ENCODE measurements at regions not wholly inside any gene's neighbourhood (a gene's known extent, or its start where the extent isn't known, plus 50 kb on each side); places are given as distances from the start of the nearest gene placed in this dataset.

DNA sequence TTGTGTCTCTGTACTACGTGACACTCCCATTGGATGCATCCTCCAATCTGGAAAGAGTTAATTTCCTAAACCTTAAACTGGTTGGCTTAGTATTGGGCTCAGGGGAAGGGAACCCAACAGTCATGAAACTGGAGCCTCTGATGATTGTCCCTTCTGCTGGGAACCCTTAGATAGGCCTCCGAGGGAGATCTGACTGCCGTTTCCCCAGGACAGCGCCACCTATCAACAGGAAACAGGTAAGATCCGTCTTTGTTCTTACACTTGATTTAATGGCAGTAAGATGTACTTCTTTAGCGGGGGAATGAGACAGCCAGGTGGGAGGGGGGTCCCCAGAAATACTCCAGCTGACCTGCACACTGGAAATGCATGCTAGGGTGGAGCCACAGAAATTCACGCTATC, 1749.6 kb downstream of the SI start:
- TF ChIP-seq POLR2A (IDR thresholded peaks at IDR 0.05; ENCODE audit: low read depth) (no peak), EP300 (IDR thresholded peaks at IDR 0.05) (no peak)
- Histone ChIP-seq H3K4me3 (no peak overlapping the region), H3K4me1 (no peaks in the 10 kb centered on the region), H3K36me3 (no peaks in the 10 kb centered on the region), H3K27ac (replicated peaks in 1 of 4) (no peak overlapping the region), H3K27me3 (no peaks in the 10 kb centered on the region), H3K9me3 (peaks cover 0 to 17% (median 6%) of the 10 kb centered on the region in 4 donors)
- intact Hi-C loops (cut with DNase I): no loop called here
- no peak for DNase-seq (ENCODE audit: extremely low spot score)
- WGBS: 84% methylated on average over 7 of the region's 7 CpGs

DNA sequence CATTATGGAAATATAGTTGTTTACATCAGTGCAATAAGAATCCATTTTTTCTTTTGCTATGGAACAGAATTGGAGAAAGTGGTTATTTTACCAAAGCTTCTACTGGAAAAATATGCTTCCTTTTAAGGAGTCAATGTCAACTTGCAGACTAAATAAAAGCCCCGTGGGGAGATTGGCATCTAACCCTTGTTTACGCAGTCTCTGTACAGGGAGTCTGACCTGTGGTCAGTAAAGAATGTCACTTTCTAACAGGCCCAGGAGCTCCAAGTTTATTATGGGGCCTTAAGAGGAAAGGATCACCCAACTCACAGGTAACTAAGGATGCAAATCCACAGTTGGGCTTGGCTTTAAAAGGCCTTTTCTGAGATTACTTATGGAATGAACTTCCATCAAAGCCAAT, 1751.2 kb downstream of the SI start:
- Histone ChIP-seq H3K4me3 (no peak overlapping the region), H3K27me3 (no peaks in the 10 kb centered on the region), H3K4me1 (no peaks in the 10 kb centered on the region), H3K36me3 (no peaks in the 10 kb centered on the region), H3K27ac (replicated peaks in 1 of 4) (no peak overlapping the region), H3K9me3 (peaks cover 0 to 19% (median 9%) of the 10 kb centered on the region in 4 donors)
- 42% methylated on average over 2 of the region's 2 CpGs for WGBS
- intact Hi-C loops (cut with DNase I): no loop called here
- no peak for DNase-seq (ENCODE audit: extremely low spot score)
- no peak for TF ChIP-seq POLR2AphosphoS5 (IDR thresholded peaks at IDR 0.05)
- TF ChIP-seq EP300 (IDR thresholded peaks at IDR 0.05): no peak

- no peak for DNase-seq (ENCODE audit: extremely low spot score)
- Histone ChIP-seq H3K27ac (replicated peaks in 1 of 4) (no peak overlapping the region), H3K27me3 (no peaks in the 10 kb centered on the region), H3K36me3 (no peaks in the 10 kb centered on the region), H3K4me1 (no peaks in the 10 kb centered on the region), H3K4me3 (no peak overlapping the region), H3K9me3 (no peaks in the 10 kb centered on the region)
- TF ChIP-seq EP300 (IDR thresholded peaks at IDR 0.05): no peak
- TF ChIP-seq POLR2AphosphoS5 (IDR thresholded peaks at IDR 0.05): no peak
- TF ChIP-seq POLR2A (IDR thresholded peaks at IDR 0.05; ENCODE audit: low read depth): no peak
- intact Hi-C loops (cut with DNase I): no loop called here
Measured at GRCh38 chr3:163315786-163316185, 1762.5 kb downstream of the SI start.

GRCh38 chr3:163306405-163306804, 1771.9 kb downstream of the SI start:
- H3K36me3 ChIP-seq: no peaks in the 10 kb centered on the region
- 97% methylated on average over 2 of the region's 2 CpGs for WGBS
- no peak for DNase-seq (ENCODE audit: extremely low spot score)

DNA sequence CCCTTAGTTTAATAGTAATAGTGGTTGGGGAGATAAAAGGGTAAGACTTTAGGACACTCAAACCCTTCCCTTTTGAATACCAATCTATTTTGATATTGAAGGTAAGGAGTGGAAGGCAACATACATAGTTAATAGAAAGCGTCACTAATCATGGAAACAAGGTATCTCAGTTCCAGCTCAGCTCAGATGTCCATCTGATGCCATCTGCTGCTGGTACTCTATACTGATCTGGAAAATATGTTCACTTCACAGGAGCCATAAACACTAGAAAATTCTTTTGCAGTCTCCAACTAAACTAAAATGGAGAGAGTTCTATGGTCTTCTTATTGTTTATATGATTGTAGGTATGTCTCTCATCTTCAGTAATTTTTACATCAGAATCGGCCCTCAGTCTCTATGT, 1777.1 kb downstream of the OTOL1 start:
- no peak overlapping the region for H3K27ac ChIP-seq (replicated peaks in 1 of 4)
- intact Hi-C loops (cut with DNase I): no loop called here
- H3K4me1 ChIP-seq: no peaks in the 10 kb centered on the region
- H3K4me3 ChIP-seq: no peak overlapping the region
- H3K27me3 ChIP-seq: no peaks in the 10 kb centered on the region
- H3K36me3 ChIP-seq: no peaks in the 10 kb centered on the region
- 74% methylated on average over 2 of the region's 2 CpGs for WGBS
- H3K9me3 ChIP-seq: no peaks in the 10 kb centered on the region
- TF ChIP-seq, protein P1, sequence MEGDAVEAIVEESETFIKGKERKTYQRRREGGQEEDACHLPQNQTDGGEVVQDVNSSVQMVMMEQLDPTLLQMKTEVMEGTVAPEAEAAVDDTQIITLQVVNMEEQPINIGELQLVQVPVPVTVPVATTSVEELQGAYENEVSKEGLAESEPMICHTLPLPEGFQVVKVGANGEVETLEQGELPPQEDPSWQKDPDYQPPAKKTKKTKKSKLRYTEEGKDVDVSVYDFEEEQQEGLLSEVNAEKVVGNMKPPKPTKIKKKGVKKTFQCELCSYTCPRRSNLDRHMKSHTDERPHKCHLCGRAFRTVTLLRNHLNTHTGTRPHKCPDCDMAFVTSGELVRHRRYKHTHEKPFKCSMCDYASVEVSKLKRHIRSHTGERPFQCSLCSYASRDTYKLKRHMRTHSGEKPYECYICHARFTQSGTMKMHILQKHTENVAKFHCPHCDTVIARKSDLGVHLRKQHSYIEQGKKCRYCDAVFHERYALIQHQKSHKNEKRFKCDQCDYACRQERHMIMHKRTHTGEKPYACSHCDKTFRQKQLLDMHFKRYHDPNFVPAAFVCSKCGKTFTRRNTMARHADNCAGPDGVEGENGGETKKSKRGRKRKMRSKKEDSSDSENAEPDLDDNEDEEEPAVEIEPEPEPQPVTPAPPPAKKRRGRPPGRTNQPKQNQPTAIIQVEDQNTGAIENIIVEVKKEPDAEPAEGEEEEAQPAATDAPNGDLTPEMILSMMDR (IDR thresholded peaks at IDR 0.05): no peak
- TF ChIP-seq POLR2A (IDR thresholded peaks at IDR 0.05; ENCODE audit: low read depth): no peak
- no peak for TF ChIP-seq POLR2AphosphoS5 (IDR thresholded peaks at IDR 0.05)
- TF ChIP-seq EP300 (IDR thresholded peaks at IDR 0.05): no peak
- DNase-seq (ENCODE audit: extremely low spot score): no peak

More at GRCh38 chr3:163306405-163306804, 1771.9 kb downstream of the SI start:
- Histone ChIP-seq H3K4me3 (no peak overlapping the region), H3K4me1 (no peaks in the 10 kb centered on the region), H3K27me3 (no peaks in the 10 kb centered on the region), H3K9me3 (peaks cover 0 to 27% (median 16%) of the 10 kb centered on the region in 4 donors), H3K27ac (replicated peaks in 1 of 4) (no peak overlapping the region)
- intact Hi-C loops (cut with DNase I): no loop called here
- TF ChIP-seq, protein P1 (IDR thresholded peaks at IDR 0.05): no peak
- no peak for TF ChIP-seq EP300 (IDR thresholded peaks at IDR 0.05)
- no peak for TF ChIP-seq POLR2A (IDR thresholded peaks at IDR 0.05; ENCODE audit: low read depth)
- no peak for TF ChIP-seq POLR2AphosphoS5 (IDR thresholded peaks at IDR 0.05)

DNA sequence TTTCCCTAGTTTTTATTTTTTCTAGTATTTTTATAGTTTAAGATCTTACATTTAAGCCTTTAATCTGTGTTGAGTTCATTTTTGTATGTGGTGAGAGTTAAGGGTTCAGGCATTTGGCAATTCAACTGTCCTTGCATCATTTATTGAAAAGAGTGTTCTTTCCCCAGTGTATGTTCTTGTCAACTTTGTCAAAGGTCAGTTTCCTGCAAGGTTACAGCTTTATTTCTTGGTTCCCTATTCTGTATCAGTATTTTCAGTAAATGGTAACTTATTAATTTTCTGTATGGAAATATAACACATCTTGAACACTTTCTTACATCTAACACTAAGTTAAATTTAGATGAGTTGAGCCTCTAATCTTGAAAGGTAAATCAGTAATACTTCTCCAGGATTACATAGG, 1770.1 kb downstream of the OTOL1 start:
- Histone ChIP-seq H3K27ac (replicated peaks in 1 of 4) (no peak overlapping the region), H3K4me3 (no peak overlapping the region), H3K36me3 (no peaks in the 10 kb centered on the region), H3K27me3 (no peaks in the 10 kb centered on the region), H3K4me1 (no peaks in the 10 kb centered on the region), H3K9me3 (no peaks in the 10 kb centered on the region)
- TF ChIP-seq POLR2AphosphoS5 (IDR thresholded peaks at IDR 0.05) (no peak), POLR2A (IDR thresholded peaks at IDR 0.05; ENCODE audit: low read depth) (no peak), EP300 (IDR thresholded peaks at IDR 0.05) (no peak)
- TF ChIP-seq, protein P1 (IDR thresholded peaks at IDR 0.05): no peak
- intact Hi-C loops (cut with DNase I): no loop called here
- DNase-seq (ENCODE audit: extremely low spot score): no peak
